ENCODE measurements at regions not wholly inside any gene's neighbourhood (a gene's known extent, or its start where the extent isn't known, plus 50 kb on each side); places are given as distances from the start of the nearest gene placed in this dataset.

DNA sequence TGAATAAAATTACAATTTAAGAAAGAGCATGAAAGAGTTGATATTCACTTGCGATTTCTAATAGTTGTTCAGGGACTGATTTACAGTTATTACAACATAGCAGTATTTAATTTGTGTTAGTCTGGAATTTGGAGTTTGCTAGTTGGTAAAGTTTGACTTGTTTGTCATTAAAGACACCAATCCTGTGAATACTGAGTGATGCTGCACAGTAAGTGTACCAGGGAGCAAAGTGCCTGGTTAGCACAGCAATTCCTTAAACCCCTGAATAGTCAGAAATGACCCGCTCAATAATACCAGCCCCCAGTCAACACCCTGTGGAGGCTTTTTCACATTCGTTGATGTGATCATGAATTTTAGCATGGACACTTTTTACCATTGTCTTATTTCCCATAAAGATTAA is 122.2 kb upstream of the GC start:
- H3K27ac Mint-ChIP-seq = no peak overlapping the region
- H3K4me1 Mint-ChIP-seq (ENCODE audit: low read depth) = no peaks in the 10 kb centered on the region
- H3K4me3 Mint-ChIP-seq = no peak overlapping the region
- H3K27me3 Mint-ChIP-seq (ENCODE audit: insufficient read depth) = no peaks in the 10 kb centered on the region
- no peak for DNase-seq
- peaks cover 29% of the 10 kb centered on the region for H3K9me3 Mint-ChIP-seq
- H3K36me3 Mint-ChIP-seq (ENCODE audit: low read depth) = no peaks in the 10 kb centered on the region
- TF ChIP-seq, protein P1, sequence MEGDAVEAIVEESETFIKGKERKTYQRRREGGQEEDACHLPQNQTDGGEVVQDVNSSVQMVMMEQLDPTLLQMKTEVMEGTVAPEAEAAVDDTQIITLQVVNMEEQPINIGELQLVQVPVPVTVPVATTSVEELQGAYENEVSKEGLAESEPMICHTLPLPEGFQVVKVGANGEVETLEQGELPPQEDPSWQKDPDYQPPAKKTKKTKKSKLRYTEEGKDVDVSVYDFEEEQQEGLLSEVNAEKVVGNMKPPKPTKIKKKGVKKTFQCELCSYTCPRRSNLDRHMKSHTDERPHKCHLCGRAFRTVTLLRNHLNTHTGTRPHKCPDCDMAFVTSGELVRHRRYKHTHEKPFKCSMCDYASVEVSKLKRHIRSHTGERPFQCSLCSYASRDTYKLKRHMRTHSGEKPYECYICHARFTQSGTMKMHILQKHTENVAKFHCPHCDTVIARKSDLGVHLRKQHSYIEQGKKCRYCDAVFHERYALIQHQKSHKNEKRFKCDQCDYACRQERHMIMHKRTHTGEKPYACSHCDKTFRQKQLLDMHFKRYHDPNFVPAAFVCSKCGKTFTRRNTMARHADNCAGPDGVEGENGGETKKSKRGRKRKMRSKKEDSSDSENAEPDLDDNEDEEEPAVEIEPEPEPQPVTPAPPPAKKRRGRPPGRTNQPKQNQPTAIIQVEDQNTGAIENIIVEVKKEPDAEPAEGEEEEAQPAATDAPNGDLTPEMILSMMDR (IDR thresholded peaks at IDR 0.05) = no peak

DNA sequence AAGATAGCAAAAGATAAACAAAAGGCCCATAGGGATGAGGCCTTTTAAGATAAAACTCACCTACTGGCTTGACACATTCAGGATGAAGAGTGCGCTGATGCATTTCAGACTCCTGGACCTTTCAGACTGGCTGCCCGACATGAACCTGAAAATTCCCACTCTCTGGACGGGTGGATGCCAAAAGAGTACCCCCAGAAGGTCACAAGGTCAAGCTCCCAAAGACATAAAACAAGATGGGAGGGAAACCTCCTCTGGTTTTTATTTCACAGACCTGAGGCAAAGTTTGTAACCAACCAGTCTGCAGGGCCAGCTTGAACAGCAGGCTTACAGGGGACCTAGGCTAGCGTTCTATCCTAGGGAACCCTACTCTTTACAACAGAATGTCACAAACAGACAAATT is 123.2 kb upstream of the GC start:
- Mint-ChIP-seq H3K36me3 (ENCODE audit: low read depth) (no peaks in the 10 kb centered on the region), H3K27ac (no peak overlapping the region), H3K27me3 (ENCODE audit: insufficient read depth) (no peaks in the 10 kb centered on the region), H3K9me3 (peaks cover 25% of the 10 kb centered on the region), H3K4me1 (ENCODE audit: low read depth) (no peaks in the 10 kb centered on the region), H3K4me3 (no peak overlapping the region)
- DNase-seq = no peak
- TF ChIP-seq, protein P1 (IDR thresholded peaks at IDR 0.05) = no peak

- H3K36me3 Mint-ChIP-seq (ENCODE audit: low read depth) = no peaks in the 10 kb centered on the region
- peaks cover 25% of the 10 kb centered on the region for H3K9me3 Mint-ChIP-seq
- H3K27ac Mint-ChIP-seq = no peak overlapping the region
- H3K27me3 Mint-ChIP-seq (ENCODE audit: insufficient read depth) = no peaks in the 10 kb centered on the region
- no peaks in the 10 kb centered on the region for H3K4me1 Mint-ChIP-seq (ENCODE audit: low read depth)
- DNase-seq = no peak
- H3K4me3 Mint-ChIP-seq = no peak overlapping the region
- TF ChIP-seq, protein P1 (IDR thresholded peaks at IDR 0.05) = no peak
Observed at GRCh38 chr4:71907782-71908181, 123.9 kb upstream of the GC start.

DNA sequence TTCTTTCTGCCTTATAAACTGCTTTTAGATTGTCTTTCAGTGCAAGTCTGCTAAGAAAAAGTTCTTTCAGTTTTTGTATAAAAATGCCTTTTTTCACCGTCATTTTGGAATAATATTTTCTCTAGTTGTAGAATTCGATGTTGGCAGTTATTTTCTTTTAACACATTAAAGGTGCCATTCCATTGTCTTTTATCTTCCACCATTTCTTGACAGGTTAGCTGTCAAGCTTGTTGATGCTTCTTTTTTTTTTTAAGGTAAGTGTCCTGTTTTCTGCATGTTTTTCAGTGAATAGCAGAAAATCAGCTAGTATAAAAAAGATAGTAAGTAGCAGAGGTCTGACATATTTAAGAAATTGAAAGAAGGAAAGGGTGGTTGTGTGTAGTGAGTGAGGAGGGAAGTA is 118.5 kb upstream of the NPFFR2 start:
- TF ChIP-seq, protein P1 (IDR thresholded peaks at IDR 0.05) = no peak
- Mint-ChIP-seq H3K4me1 (ENCODE audit: low read depth) (no peaks in the 10 kb centered on the region), H3K36me3 (ENCODE audit: low read depth) (no peaks in the 10 kb centered on the region), H3K27me3 (ENCODE audit: insufficient read depth) (peaks cover 1% of the 10 kb centered on the region; the same call in 1 of the 2 replicates), H3K27ac (no peak overlapping the region), H3K4me3 (no peak overlapping the region), H3K9me3 (peaks cover 26% of the 10 kb centered on the region)
- DNase-seq = no peak

DNA sequence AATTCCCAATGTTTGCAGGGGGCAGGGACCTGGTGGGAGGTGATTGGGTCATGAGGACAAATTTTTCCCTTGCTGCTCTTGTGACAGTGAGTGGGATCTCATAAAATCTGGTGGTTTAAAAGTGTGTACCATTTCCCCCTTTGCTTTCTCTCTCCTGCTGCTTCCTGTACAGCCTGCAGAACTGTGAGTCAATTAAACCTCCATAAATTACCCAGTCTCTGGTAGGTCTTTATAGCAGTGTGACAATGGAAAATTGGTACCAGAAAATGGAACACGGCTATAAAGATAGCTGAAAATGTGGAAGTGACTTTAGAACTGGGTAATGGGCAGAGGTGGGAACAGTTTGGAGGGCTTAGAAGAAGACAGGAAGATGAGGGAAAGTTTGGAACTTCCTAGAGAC is 108.7 kb upstream of the NPFFR2 start:
- Mint-ChIP-seq H3K27ac (no peak overlapping the region), H3K36me3 (ENCODE audit: low read depth) (no peaks in the 10 kb centered on the region), H3K9me3 (peaks cover 10% of the 10 kb centered on the region), H3K27me3 (ENCODE audit: insufficient read depth) (no peaks in the 10 kb centered on the region), H3K4me3 (no peak overlapping the region), H3K4me1 (ENCODE audit: low read depth) (no peaks in the 10 kb centered on the region)
- DNase-seq = no peak
- TF ChIP-seq, protein P1 (IDR thresholded peaks at IDR 0.05) = no peak

GRCh38 chr4:71930459-71930858 is 101.3 kb upstream of the NPFFR2 start:
- DNase-seq = no peak
- TF ChIP-seq, protein P1 (IDR thresholded peaks at IDR 0.05) = no peak
- Mint-ChIP-seq H3K9me3 (no peaks in the 10 kb centered on the region; the same call in 1 of the 2 replicates), H3K4me1 (ENCODE audit: low read depth) (no peaks in the 10 kb centered on the region), H3K36me3 (ENCODE audit: low read depth) (no peaks in the 10 kb centered on the region), H3K4me3 (no peak overlapping the region), H3K27me3 (ENCODE audit: insufficient read depth) (no peaks in the 10 kb centered on the region), H3K27ac (no peak overlapping the region)
